NAMALWA (cell line): ENCODE measurements at regions not wholly inside any gene's neighbourhood (a gene's known extent, or its start where the extent isn't known, plus 50 kb on each side); places are given as distances from the start of the nearest gene placed in this dataset.

Experiments used
- DNase-seq: peaks from one replicate; pipeline ENCODE4 v3.0.0-alpha.2; 2015; ENCODE audit warnings: low spot score

DNA sequence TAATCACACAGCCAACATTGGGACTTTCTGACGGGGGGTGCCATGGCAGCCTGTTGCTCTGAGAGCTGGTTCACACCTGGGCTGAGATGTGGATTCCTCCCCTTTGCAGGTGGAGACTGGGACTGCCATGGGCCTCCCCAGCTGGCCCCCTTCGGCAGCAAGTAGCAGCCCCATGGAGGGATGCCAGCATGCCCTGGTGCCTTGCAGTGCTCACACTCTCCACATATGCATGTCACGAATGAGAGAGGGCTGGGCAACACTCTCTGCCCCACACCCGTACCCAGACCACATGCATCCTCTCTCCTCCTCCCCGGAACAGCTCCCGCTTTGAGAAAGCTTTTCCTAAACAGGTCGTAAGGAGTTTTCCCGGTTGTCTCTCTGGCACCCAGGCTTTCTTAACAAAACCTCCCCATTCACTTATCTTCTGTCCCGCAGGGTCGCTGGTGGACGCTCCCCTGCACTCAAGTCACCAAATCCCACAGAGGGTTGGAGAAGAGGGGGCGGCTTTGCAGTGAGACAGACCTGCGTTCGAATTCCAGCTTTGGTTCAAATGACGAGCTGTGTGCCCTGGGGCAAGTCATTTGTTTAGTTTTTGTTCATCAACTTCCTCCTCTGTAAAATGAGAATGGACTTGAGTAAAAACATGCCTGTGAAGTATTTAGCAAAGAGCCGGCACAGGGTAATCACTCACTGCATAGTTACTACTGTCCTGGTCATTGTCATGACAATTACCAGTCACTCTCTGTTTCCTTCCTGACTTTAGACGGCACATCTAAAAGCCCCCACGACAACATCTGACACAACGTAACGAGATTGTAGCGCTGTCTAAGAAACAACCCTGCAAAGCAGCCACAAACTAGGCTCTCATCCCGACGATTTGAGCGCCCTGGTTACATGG, 231.3 kb upstream of the B3GAT1 start:
- no peak for DNase-seq

DNA sequence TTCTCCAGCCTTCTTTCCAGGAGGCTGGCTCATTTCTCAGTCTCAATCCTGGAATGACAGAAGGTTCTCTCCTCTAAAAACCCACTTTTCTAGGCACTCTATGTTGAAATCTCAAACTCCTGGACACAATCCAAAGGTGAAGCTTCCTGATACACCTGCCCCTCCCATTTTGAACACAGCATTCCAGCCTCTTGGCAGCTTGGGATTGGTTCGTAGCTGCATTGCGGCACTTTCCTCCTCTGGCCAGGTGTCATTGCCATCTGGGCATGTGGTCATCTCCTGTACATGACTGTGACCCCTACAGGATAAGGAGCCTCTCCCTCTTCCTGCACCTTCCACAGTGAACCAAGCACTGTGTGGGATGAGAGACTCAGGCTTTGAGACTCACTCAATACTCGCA, 230.2 kb upstream of the B3GAT1 start:
- DNase-seq, result no peak

GRCh38 chr11:134640971-134641968, 229.2 kb upstream of the B3GAT1 start:
- no peak for DNase-seq

DNA sequence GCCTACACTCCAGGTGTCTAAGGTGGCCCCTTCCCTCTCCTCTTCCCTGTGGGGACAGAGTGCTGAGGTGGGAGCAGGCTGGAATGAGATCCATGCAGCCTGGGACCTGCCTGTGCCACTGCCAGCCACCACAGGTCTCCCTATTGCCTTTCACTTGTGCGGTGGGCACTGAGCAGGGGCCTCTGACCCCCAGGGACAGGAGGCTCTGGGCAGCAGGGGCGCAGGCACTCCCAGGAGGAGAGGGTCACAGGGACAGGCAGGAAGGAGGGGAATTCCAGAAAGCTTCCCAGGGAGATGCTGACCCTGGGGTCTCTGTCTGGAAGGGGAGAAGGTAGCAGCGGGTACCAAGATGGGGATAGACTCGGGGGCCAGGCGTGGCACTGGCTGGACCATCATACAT, 228.5 kb upstream of the B3GAT1 start:
- DNase-seq, result no peak

DNA sequence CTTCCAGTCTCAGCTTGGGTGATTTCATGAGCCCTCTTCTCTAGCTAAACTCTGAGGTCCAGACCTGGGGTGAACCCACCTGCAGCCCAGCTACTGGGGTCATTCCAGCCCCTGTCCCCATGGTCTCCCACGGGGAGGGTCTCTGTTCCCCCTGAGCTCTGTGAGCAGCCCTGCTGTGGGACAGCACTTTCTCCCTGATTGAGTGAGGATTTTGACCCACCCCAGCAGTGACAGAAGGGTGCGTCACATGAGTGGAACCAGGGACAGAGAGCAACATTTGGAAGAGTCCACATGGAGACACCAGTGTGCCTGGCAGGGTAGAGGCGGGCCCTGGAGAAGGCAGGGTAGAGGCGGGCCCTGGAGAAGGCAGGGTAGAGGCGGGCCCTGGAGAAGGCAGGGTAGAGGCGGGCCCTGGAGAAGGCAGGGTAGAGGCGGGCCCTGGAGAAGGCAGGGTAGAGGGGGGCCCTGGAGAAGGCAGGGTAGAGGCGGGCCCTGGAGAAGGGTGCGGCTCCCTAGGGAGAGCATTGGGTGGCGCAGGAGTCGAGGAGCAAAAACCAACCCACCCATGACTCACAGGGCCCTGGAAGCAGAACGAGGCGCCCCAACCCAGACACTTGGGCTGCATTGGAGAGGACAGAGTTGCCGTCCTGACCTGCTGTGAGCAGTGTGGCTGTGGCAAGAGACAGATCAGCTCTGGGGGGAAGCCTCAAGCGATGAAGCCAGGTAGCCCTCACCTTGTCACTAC, 227.7 kb upstream of the B3GAT1 start:
- DNase-seq, result no peak

- DNase-seq, result no peak
Observed at GRCh38 chr11:134638796-134639430, 226.9 kb upstream of the B3GAT1 start.

- DNase-seq, result no peak
Observed at GRCh38 chr11:134637091-134638015, 225.3 kb upstream of the B3GAT1 start.

DNA sequence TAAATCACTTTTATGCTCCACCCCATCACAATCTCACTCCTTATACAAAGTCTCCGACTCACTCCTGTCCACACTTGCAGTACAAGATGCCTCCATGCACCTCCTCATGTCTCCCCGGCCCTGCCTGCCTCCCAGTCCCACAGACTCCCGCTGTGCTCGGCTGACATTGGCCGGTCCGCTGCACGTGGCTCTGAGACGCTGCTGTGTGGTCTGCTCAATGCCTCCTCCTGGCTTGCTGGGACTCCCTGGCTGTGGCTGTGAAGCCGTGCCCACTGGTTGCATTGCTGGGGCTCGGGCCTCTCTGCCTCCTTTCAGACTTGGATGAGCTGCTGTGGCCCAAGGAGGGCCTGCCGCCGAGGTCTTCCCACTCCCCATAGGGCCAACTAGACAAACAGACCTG, 224.0 kb upstream of the B3GAT1 start:
- DNase-seq, result no peak

DNA sequence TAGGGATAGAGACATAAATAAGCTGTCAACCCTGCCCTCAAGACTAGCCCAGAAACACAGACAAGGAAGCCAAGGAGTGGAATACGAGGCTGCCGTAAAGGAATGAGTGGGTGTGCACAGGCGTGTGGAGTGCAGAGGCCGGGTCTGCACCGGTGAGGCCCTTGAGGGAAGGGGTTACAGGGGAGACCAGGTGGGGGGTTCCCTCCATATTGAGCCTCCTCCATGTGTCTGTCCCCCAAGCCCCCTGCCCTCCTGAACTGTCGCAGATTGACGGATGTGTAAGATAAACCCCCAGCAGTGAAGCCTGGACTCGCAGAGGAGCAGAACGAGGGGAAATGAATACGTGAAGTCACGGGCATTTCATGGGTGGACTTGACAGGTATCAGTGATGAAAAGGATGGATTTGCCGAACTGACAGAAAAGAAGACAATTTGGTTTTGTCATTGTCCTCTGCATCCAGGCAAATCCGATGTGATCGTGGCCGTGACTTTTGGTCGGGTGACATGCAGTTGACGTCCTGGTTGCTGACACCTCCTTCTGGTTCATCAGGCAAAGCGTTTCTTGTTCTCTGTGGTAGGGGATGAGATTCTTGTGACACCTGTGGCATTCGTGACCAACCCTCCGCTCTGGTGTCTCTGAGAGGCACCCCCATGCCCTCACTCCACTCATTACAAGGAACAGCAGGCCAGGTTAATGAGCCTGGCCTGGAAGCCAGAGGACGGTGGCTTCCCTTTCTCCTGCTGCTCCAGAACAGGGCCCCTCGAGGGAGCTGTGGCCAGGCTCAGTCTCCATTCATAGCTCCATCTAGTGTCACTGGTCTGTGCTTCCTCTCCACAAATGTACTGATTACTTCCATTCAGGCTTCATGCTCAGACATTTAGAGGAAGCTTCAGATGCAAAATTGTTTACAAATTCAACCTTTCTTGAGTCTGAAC, 223.1 kb upstream of the B3GAT1 start:
- no peak for DNase-seq

DNA sequence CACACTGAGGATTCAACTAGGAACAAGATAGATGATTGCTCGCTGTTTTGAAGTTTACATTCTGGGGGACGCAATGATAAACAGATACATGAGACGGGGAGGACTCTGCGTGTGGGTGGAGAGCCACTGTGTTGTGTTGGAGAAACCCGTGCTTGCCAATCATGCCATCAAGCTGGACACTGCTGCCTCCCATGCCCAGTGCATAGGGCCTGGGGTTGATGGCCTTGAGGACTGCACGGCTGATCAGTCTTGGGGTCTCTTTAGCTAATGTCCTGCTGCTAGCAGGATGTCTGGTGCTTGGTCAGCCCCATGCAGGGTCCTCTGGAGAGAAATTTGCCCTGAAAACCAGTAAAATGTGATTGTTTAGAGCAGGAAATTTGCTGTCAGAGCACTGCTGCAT, 221.2 kb upstream of the B3GAT1 start:
- no peak for DNase-seq

GRCh38 chr11:134632347-134633119, 220.5 kb upstream of the B3GAT1 start:
- no peak for DNase-seq

GRCh38 chr11:134630861-134631260, 218.8 kb upstream of the B3GAT1 start:
- no peak for DNase-seq

DNA sequence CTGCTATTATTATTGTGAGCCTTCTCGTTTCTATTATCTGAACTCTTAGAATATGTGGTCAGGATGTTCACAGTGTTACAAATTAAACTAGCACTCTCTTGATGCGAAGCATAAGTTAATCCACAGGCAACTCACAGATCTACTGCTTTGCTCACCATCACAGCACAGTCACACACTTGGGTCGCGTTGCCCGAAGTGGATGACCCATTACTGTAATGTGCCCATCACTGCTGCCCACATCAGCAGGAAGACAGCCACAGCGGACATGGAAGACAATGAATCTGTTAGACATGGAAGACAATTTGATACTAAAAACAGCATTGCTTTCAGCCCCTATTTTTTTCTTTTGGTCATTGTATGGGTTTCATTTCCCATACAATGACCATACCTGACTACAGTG, 216.4 kb upstream of the B3GAT1 start:
- no peak for DNase-seq

DNA sequence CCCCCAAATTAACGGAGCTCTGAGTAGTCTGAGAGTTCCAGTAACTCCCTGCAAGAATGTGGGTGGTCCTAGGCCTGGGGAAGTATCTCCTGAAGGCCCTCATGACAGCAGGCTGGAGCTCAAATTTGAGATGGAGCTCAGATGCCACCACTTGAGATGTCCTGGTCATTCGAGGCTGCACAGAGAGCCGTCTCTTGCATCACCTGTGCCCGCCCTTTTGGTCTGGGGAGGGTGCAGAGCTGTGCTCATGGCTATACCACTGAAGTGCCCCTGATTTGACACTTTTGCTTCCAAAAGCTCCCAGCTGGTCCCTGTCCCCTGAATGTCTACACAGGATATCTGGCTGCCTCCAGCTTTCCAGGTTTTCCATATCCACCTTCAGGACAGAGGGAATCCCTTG, 214.0 kb upstream of the B3GAT1 start:
- no peak for DNase-seq

GRCh38 chr11:134625631-134626030, 213.6 kb upstream of the B3GAT1 start:
- DNase-seq, result no peak

DNA sequence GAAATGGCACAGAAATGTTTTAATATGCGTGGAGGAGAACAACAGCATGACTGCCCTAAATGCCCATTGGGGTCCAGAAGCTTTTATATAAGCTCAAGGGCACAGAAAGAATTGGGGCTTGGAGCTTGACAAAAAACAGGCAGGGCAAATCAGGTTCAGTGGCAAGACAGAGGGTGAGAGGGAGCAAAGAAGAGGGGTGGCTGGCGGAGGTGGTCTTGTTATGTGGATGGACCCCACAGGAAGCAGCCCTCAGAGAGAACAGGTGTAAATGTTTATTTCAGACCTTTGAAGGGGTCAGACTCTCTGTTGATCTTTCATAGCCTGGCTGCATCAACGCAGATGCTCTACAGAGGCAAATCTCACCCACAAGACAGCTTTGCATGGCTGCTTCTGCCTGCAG, 213.1 kb upstream of the B3GAT1 start:
- DNase-seq, result no peak

DNA sequence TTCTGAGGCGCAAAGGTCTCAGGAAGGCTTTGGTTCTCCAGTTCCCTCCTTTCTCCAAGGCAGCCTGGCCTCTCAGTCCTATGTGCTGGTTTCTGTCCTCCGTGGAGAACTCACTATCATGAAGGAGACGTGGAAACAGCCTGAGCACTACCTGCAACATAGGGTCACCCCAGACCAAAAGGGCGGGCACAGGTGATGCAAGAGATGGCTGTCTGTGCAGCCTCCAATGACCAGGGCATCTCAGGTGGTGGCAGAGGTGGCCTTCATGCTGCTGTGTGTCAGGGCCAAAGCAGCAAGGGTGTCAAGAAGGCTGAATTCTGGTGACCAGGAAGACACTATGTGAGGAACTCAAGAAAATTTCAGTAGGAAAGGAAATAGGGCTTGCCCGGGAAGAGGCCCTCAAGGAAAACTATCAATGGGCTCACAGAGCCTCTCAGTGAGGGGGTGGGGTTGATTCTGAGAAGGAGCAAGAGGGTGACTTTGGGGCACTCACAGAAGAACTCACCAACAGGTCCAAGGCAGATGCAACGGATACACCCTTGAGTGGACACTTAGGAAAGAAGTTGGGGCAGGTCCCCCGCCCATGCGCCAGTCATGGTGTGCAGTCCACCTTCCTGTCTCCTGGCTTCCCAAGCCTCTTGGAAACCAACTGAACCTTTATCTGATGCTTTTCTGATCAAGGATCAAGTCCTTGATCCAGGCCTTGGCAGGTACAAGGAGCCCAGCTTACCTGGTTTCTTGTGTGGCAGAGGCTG, 212.3 kb upstream of the B3GAT1 start:
- no peak for DNase-seq

- no peak for DNase-seq
Observed at GRCh38 chr11:134623711-134624110, 211.7 kb upstream of the B3GAT1 start.
